HFFc6 (cell line): ENCODE measurements at regions not wholly inside any gene's neighbourhood (a gene's known extent, or its start where the extent isn't known, plus 50 kb on each side); places are given as distances from the start of the nearest gene placed in this dataset.

Source experiments
- DNase-seq: peaks from one replicate; pipeline ENCODE4 v3.0.0-alpha.2; 2018
- H3K27ac Mint-ChIP-seq: 2 replicates; pipeline ENCODE4 v1.8.0; 2020; ENCODE audit warnings: mild to moderate bottlenecking, mixed read lengths
- H3K27me3 Mint-ChIP-seq: 2 replicates; pipeline ENCODE4 v1.8.0; 2021; ENCODE audit warnings: mild to moderate bottlenecking, moderate library complexity, mixed read lengths; ENCODE audit not compliant: insufficient read depth
- H3K36me3 Mint-ChIP-seq: 2 replicates; pipeline ENCODE4 v1.8.0; 2021; ENCODE audit warnings: low read depth, mixed read lengths
- H3K4me1 Mint-ChIP-seq: 2 replicates; pipeline ENCODE4 v1.8.0; 2020; ENCODE audit warnings: low read depth, mixed read lengths
- H3K4me3 Mint-ChIP-seq: 2 replicates; pipeline ENCODE4 v1.8.0; 2020; ENCODE audit warnings: mild to moderate bottlenecking, moderate library complexity, mixed read lengths
- H3K9me3 Mint-ChIP-seq: 2 replicates; pipeline ENCODE4 v1.8.0; 2020; ENCODE audit warnings: mild to moderate bottlenecking, mixed read lengths
- CTCF ChIP-seq: fragments of 200-600 bp; sonication (generic); IDR thresholded peaks from 2 replicates; pipeline ENCODE4 v1.5.0; 2021; ENCODE audit warnings: antibody characterized with exemption, mild to moderate bottlenecking

GRCh38 chr7:155908385-155908784 is 96.1 kb upstream of the SHH start:
- DNase-seq: no peak
- no peaks in the 10 kb centered on the region for H3K4me1 Mint-ChIP-seq
- no peak for TF ChIP-seq CTCF
- H3K27me3 Mint-ChIP-seq: no peaks in the 10 kb centered on the region; the same call in 1 of the 2 replicates
- H3K36me3 Mint-ChIP-seq: 0 out of 2 replicates have a peak, but pooled peaks cover 5% of the 10 kb centered on the region
- H3K4me3 Mint-ChIP-seq: no peak overlapping the region
- no peak overlapping the region for H3K27ac Mint-ChIP-seq
- peaks cover 65% of the 10 kb centered on the region for H3K9me3 Mint-ChIP-seq

GRCh38 chr7:155907450-155908200 is 95.4 kb upstream of the SHH start:
- TF ChIP-seq CTCF: no peak
- Mint-ChIP-seq H3K4me1 (no peaks in the 10 kb centered on the region), H3K27me3 (no peaks in the 10 kb centered on the region), H3K4me3 (no peak overlapping the region), H3K27ac (no peak overlapping the region), H3K36me3 (0 out of 2 replicates have a peak, but pooled peaks cover 5% of the 10 kb centered on the region), H3K9me3 (peaks cover 63% of the 10 kb centered on the region)
- DNase-seq: no peak

GRCh38 chr7:155901176-155901575 is 88.9 kb upstream of the SHH start:
- Mint-ChIP-seq H3K9me3 (peaks cover 67% of the 10 kb centered on the region), H3K4me1 (no peaks in the 10 kb centered on the region), H3K27ac (no peak overlapping the region), H3K36me3 (peaks cover 5% of the 10 kb centered on the region; the same call in 1 of the 2 replicates), H3K4me3 (no peak overlapping the region), H3K27me3 (peaks cover 2% of the 10 kb centered on the region; the same call in 1 of the 2 replicates)
- no peak for TF ChIP-seq CTCF
- no peak for DNase-seq

- H3K9me3 Mint-ChIP-seq: peaks cover 59% of the 10 kb centered on the region
- H3K4me3 Mint-ChIP-seq: no peak overlapping the region
- peaks cover 4% of the 10 kb centered on the region; the same call in 1 of the 2 replicates for H3K36me3 Mint-ChIP-seq
- H3K27me3 Mint-ChIP-seq: peaks cover 2% of the 10 kb centered on the region; the same call in 1 of the 2 replicates
- no peak overlapping the region for H3K27ac Mint-ChIP-seq
- TF ChIP-seq CTCF: no peak
- DNase-seq: no peak
- H3K4me1 Mint-ChIP-seq: no peaks in the 10 kb centered on the region
Observed at GRCh38 chr7:155899596-155899995, 87.3 kb upstream of the SHH start.

- no peak overlapping the region for H3K27ac Mint-ChIP-seq
- H3K27me3 Mint-ChIP-seq: peaks cover 2% of the 10 kb centered on the region; the same call in 1 of the 2 replicates
- no peaks in the 10 kb centered on the region for H3K4me1 Mint-ChIP-seq
- TF ChIP-seq CTCF: no peak
- H3K4me3 Mint-ChIP-seq: no peak overlapping the region
- DNase-seq: no peak
- peaks cover 51% of the 10 kb centered on the region for H3K9me3 Mint-ChIP-seq
- peaks cover 4% of the 10 kb centered on the region; the same call in 1 of the 2 replicates for H3K36me3 Mint-ChIP-seq
Observed at GRCh38 chr7:155897758-155898386, 85.6 kb upstream of the SHH start.
